Hepatic stellate cell (primary cell): ENCODE measurements at regions not wholly inside any gene's neighbourhood (a gene's known extent, or its start where the extent isn't known, plus 50 kb on each side); places are given as distances from the start of the nearest gene placed in this dataset.
"Not testable (repeated sequence)": the region's sequence is repeated elsewhere in the genome, so short reads cannot be mapped to it uniquely, and the experiment has no call there.

ENCODE experiments used
- DNase-seq: peaks from one replicate; pipeline ENCODE4 v3.0.0; 2011; ENCODE audit warnings: low spot score

DNA sequence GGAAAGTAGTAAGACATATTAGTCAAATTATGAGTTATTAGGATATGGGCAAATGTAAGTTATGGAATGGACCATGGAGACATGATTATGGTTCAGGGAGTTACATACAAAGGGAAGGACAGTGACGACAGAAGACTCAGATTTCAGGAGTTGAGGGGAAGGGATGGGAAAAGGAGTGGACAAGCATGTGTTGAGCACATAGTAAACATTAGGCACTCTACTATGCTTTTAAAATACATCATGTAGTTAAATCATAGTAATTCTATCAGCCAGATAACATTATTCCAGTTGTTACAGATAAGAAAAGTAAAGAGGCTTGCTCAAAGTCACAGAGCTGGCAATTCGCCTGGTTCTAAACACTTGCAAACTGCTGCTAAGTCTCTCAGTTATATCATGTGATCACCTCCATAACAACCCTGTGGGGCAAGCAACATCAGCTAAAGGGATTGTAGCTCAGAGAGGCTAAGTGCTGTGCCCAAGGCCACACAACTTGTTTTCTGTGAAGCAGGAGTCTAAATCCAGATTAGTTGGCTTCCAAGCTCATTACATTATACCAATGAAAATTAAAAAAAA, 115.2 kb upstream of the MDFIC start:
- no peak for DNase-seq

DNA sequence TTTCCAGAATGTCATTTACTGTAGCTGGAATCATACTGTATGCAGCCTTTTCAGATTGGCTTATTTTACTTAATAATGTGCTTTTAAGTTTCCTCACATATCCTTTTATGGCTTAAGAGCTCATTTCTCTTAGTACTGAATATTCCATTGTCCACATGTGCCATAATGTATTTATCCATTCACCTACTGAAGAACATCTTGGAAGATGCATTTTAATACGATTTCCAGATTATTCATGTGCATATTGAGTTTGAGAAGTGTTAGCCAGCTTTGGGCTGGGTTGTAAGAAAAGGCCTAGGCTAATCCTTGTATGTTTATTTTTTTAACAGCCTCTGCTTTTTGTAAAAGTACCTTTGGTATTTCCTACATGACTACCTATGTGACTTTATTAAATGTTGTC, 109.3 kb upstream of the MDFIC start:
- no peak for DNase-seq

DNA sequence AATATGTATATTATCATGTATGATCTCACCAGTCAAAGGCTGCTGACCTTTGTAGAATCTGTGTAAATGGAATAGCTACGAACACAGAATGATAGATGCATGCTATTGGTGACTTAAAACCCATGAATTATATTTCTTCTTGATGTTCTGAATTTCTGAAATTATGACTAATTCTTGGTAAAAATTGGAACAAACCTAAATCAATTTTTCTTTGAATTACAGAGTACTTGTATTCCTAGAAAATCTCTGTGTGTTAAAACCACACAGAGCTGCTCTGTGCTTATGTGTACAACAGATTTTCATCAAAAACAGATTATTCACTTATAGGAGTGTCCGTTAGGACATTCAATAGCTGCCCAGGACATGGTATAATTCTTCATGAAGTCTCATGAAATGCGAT, 108.3 kb upstream of the MDFIC start:
- no peak for DNase-seq

DNA sequence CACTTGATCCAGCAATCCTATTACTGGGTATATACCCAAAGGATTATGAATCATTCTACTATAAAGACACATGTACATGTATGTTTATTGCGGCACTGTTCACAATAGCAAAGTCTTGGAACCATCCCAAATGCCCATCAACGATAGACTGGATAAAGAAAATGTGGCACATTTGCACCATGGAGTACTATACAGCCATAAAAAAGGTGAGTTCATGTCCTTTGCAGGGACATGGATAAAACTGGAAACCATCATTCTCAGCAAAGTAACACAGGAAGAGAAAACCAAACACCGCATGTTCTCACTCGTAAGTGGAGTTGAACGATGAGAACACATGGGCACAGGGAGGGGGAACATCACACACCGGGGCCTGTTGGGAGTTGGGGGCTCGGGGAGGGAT, 104.9 kb upstream of the MDFIC start:
- not testable (repeated sequence) for DNase-seq

DNA sequence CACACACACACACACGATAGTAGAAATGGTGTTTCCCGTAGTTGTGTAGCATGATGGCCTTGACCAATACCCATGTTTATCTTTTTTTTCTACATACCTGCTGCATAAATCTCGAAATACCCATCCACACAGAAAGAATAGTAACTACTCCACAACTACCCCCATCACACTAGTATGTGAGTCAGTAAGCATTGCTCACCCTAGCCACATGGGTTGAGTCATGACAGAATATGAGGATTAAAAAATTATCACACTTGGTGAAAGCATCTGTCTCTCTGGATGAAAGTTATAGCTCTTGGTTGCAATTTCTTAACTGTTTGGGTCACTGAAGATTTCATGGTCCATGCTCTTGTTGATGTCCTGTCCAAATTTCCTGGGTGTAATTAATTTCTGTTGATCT, 103.4 kb upstream of the MDFIC start:
- DNase-seq = peak; percentile 2

DNA sequence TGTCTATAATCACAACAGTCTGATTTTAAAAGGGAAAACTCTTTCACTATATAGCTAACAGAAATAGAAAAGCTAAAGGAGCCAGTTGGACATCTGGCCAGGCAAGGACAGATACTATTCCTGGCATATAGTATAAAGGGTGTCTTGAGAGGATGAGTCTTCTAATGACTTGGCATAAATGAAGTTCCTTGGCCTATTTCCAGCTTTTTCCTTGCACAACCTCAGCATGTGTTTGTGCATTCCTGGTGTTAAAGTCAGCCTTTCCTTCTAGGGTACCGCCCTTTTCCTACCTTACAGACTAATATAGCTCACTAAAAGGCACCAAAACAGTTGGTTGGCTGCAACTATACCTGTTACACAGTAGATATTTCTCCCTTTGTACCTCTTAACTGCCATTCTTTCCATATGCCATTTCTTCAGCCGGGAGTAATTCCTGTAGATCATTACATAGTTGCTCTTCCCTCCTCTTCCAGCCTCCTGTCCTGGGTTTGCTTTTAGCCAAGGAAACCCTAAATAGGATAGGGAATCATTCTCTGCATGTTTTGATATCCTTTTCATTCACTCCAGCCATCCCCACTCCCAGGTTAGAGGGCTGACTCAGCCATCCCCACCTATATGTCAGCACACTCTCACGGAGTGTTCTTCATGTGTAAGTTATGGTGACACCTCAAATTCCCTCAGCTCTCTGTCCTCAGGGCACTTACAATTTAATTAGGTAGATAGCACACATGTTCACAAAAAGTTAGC, 102.1 kb upstream of the MDFIC start:
- DNase-seq = peak; percentile 6

DNA sequence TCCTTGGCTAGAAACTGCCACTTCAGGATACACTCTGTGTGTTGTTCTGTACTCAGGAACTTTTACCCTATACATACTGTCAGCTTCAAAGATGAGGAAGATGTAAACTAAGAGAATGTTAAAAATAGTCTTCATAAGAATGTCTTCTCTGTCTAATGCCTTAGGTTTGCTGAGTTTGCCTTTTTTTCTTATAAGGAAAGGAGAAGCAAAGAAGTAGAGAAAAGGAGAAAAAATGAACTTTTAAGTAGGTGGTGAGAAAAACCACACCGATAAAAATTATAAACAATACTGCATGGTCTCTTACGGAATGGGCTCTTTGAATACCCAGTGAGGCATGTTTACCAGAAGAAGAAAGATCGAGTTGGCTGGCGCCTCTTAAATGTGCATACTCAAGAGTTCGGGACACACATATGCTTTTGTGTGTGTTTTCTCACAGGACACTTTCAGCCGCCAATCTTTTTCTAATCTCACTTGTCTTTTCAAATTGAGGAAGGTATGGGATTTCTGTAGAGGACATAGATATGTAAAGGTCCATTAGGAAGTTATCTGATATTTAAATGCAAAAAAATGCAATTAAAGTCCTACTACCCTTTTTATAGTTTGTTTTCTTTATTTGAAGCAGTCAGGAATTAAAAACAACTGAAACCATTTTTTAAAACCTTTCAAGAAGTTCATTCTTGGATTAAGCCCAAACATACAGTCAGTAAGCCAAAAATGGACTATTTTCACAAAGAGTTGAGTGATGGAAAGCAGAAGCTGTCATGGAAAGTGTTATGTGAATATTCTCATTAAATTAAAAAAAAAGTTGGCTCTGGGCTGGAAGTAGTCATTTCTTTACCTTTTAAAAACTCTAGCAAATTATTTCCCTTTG, 100.6 kb upstream of the MDFIC start:
- no peak for DNase-seq

DNA sequence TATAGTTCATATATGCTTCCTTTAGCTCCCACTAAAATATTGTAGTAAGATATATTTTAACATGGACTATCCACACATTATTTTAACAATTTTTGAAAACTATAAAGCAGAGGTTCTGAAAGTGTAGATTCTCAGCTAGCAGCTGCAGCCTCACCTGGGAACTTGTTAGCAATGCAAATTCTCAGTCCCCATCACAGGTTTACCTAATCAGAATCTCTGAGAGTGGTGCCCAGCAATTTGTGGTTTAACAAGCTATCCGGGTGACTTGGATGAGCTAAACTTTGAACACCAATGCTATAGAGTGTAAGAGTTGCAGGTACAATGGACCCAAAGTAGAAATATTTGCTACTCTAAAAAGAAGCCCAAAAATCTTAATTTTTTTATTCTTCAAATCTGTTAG, 99.8 kb upstream of the MDFIC start:
- no peak for DNase-seq

DNA sequence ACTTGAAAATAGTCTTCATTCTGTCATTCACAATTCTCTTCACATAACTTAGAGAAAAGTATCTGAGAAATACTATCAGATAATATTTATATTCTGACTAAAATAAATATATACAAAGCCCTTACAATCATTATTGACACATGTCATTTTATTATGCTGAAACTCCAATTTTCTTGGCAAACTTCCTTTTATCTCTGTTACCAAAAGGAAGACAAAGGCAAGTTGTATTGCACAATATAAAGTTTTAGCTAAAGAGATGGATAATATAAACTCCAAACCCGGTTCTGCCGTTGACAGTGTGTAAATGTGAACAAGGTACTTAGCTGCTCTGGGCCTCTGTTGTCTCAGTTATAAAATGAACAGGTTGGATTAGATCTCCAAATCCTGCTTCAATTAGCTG, 99.0 kb upstream of the MDFIC start:
- DNase-seq = no peak

DNA sequence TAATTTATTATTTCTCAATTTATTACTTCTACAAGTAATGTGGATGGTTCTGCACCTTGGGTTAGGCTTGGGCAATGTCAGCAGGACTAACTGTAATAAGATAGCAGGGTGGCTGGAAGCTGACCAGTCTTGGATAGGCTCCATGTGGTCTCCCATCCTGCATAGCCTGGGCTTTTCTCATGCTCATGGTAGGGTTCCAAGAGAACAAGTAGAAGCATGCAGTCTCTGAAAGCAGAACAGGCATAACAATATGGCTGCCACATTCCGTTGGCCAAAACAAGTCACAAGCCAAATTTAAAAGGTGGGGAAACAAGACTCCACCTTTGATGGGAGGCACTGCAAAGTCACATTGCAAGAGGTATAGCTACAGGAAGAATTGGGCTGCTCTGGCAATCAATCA, 98.6 kb upstream of the MDFIC start:
- no peak for DNase-seq

DNA sequence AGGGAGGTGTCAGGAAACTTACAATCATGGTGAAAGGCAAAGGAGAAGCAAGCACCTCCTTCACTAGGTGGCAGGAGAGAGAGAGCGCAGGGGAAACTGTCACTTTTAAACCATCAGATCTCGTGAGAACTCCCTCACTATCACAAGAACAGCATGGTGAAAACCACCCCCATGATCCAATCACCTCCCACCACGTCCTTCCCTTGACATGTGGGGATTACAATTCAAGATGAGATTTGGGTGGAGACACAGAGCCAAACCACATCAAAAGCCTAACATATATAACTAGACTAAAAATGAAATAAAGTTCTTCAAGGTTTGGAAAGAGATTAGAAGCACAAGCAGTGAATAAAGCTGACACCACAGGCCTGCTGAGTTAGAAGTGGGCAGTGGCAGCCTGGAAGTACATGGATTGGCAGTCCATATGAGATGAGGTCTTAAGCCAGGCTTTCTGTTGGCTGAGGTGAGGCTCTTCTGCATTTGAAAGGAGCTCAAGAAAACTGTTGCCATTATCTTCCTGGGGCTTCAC, 96.4 kb upstream of the MDFIC start:
- DNase-seq = no peak

DNA sequence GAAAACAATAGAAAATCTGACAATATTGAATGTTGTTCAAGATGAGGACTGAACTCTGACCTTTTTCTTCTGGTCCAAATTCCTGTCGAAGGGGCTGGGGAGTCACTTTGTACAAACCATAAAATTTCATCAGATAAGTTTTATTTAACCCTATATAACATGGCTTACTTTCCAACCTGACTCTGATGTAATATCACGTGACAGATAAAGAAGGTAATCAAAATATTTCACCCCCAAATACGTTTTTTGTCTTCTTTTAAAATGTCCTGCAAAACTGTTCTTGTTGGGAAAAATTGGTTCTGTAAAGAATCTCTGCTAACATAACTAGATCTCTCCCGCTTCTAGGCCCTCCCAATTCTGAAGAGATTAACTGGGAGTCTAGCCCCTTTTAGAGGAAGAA, 90.9 kb upstream of the MDFIC start:
- DNase-seq = no peak

DNA sequence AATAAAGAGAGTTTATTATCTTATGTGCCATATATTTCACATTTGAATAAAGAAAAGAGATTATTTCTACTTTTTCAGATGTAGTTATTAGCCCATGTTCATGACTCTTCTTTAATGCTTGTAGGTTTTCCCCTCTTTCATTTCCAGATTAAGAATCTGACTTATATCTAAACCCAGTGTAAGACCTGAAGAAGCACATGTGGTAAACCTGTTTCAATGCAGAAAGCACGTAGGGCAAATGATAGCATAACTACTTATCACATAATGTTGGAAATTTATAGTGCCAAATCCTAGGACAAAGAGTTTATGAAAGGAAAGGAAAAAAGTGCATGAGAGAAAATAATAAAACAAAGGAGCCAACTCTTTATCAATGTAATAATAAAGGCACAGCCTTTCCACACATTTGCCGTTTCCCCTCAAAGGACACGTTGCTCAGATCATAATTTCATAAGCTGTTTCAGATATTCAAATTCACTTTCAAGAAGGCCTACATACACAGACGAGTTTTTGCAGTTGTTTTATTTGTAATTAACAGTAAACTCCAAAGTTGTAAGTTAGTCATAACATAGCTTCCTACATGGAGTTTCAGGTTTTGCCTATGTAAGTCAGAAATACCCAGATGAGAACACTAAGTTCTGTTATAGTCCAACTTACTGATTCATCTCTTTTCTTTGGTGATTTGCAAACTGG, 88.8 kb upstream of the MDFIC start:
- DNase-seq = no peak

DNA sequence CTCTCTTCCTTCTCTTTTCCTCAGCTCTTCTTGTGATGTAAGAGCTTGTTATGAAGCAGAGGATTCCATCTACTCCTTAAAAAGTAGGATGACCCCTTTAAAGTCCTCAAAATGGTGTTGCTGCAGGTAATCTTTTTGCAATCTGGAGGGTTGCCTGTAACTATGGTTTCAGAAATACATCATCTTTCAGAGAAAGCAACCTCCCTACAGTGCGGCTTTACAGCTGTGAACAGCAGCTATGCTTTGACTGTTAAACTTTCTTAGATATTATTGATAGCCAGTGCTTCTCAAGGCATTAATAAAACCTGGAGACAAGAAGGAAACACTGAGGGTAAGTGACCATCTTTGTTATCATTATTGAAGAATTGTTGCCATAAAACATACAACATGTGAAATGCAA, 86.6 kb upstream of the MDFIC start:
- DNase-seq = no peak

DNA sequence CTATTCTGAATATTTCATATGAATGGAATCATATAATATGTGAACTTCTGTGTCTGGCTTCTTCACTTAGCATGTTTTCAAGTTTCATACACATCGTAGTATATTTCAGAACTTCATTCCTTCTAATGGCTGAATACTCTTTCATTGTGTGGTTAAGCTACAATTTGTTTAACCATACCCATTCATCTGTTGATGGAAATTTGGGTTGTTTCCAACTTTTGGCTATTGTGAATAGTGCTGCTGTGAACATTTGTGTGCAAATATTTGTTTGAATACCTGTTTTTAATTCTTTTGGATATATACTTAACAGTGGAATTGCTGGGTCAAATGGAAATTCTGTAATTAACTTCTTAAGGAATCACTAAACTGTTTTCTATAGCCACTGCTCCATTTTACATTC, 86.0 kb upstream of the MDFIC start:
- no peak for DNase-seq

DNA sequence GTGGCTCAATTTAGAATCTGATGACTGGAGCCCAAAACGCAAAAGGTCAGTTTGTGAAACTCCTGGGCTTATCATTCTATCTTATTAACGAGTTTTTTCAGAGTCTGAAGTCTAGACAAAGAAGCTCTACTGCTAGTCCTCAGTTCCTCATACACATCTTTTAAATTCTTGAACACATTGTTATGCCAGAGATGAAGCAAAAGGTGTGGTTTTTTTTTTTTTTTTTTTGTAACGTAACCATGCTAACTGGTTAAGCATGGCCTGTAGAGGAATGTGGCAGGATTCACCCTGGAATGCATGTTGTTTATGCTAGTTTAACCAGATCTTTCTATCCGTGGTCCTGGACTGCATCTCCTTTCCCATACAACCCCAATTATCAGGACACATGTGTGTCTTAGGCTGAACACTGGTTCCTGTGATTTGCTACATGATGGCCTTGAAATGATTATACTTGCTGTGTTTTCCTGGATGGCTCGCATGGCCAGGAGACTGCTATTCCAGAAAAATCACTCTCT, 79.3 kb upstream of the MDFIC start:
- no peak for DNase-seq

DNA sequence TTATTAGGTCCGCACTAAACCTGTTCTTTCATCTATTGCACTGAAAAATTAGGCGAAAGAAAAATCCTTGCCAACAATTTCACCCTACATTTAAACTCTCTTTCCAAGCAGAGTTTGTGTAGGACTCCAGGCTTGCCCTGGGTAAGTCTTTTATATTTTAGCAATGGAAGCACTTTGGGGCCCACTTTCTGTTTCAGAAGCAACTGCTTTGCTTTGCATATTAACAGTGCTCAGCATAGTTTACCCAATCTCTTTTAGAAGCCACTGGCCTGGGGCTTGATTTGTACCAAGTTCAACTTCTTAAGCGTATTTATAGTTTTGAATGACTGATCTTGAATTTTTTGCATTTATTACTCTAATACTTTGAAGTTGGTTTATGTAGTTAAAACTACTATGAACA, 78.8 kb upstream of the MDFIC start:
- DNase-seq = no peak

DNA sequence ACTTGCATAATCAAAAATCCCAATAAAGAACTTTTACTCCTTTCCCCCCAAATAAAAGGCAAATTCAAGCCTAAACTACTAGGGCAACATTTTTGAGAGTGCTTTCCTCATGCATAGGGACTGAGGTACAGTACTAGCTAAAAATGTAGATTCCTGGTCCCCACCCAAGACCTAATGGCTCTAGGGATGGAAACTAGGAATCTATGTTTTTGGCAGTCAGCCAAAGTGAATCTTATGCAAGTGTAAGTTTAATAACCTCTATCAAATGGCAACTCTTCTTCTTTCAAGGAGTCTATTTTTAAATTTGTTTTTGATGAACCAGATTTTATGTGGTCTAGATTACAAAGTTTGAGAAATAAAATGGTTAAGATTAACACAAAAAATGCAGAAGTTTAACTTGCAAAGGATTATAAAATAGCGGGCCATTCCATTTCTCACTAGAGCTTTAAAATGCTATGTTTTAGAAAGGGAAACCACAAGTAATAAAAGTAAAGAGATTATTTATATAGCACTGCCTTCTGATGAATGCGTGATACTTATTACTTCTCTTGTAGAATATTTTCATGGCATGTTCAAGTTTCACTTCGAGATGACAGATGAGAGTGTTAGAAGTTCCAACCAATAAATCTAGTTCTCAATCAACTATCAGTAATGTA, 70.4 kb upstream of the MDFIC start:
- no peak for DNase-seq

DNA sequence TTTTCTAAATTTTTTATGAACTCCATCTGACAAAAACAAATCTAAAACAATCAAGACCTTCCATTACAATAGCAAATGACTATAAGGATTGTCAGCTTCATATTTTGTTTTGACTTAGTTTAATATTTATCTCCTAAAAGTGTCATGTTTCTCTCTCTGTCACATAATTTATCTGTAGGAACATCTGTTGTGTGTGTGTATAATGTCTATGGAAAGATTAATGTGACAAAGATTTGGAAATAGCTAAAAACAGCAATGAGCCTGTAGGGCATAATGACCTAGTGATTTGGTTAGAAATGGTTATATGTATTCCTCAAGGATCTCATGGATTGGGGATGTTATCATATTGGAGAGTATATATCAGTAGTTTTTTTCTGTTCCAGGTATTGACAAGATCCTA, 69.6 kb upstream of the MDFIC start:
- no peak for DNase-seq

DNA sequence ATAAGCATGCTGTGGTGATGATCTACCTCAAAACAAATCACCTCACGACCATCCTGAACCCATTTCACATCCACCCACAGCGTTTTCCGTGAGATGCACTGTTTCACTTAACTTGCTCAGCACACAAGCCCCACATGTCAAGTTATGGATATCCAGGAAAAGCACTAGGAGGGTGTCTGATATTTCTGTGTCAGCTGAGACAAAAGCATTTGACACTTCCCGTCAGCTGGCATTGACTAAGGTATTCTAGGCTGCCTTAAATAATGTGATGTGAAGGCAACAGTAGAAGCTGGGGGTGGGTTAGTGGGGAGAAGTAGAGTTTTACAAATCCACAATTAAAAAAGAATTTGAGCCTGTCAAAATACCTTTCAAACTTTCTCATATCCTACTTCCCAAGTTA, 68.7 kb upstream of the MDFIC start:
- DNase-seq = no peak

DNA sequence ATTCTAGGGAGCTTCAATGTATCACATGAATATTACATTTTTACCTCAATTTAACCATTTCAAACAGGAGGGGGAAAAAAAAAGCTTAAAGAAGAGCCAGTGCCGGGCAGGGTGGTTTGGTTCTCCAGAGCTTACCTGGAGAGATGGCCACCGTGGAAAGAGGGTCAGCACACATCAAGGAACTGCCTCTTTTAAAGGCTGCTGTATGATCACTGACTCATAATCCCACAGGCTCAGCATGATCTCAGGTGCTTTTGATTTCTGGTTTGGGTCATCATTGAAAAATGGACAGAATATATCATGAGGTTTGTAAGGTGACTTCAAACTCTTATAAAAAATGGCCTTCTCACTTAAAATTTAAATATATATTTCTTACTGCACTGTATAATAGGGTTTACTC, 67.5 kb upstream of the MDFIC start:
- no peak for DNase-seq

DNA sequence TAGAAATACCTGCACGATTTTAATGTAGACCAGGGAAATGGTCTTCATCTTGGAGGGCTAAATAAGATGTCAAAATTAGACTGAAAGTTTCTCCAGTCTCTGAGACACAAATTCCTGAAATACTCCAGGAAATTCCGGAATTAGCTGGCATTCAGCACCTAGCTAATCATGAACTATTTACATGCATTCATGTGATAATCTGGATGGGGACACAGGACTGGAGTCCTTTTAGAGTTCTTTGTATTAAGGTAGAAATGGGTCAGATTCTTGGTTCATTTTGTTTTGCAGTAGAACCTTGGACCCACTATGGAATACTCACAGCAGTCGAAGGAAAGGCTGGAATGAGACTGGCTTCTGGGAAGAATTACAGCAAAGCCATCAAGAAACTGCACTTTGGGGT, 65.3 kb upstream of the MDFIC start:
- DNase-seq = no peak
